ENCODE measurements at regions not wholly inside any gene's neighbourhood (a gene's known extent, or its start where the extent isn't known, plus 50 kb on each side); places are given as distances from the start of the nearest gene placed in this dataset.
"Not testable (repeated sequence)": the region's sequence is repeated elsewhere in the genome, so short reads cannot be mapped to it uniquely, and the experiment has no call there.

- H3K36me3 Mint-ChIP-seq (ENCODE audit: low read depth), result no peaks in the 10 kb centered on the region
- H3K27ac Mint-ChIP-seq, result no peak overlapping the region
- TF ChIP-seq CTCF (IDR thresholded peaks at IDR 0.05), result no peak
- H3K4me3 Mint-ChIP-seq, result no peak overlapping the region
- H3K27me3 Mint-ChIP-seq (ENCODE audit: insufficient read depth), result no peaks in the 10 kb centered on the region; the same call in 1 of the 2 replicates
- H3K4me1 Mint-ChIP-seq (ENCODE audit: low read depth), result peaks cover 28% of the 10 kb centered on the region; the same call in 1 of the 2 replicates
- no peaks in the 10 kb centered on the region for H3K9me3 Mint-ChIP-seq
- DNase-seq, result no peak
These were observed 147.1 kb downstream of the ENC1 start for GRCh38 chr5:74493411-74493810.

DNA sequence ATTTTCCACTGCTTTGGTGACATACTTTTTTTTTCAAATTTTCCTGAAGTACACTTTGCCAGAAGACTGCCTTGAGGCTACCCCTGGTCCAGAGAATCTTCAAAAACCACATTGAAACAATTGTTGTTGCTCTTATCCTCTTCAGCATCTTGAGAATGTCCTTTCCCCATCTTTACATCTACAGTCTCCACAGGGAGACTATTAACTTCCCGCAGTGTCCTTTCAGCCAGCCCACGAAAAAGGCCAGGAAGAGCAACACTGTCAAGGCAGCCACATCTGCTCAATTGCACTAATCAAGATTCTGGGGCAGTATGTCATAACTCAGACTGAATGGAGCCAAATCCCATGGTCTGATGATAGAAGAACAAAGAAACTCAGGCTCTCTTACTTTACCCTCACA is 148.3 kb downstream of the ENC1 start:
- no peak for TF ChIP-seq CTCF (IDR thresholded peaks at IDR 0.05)
- Mint-ChIP-seq H3K36me3 (ENCODE audit: low read depth) (no peaks in the 10 kb centered on the region), H3K27ac (no peak overlapping the region), H3K9me3 (no peaks in the 10 kb centered on the region), H3K4me1 (ENCODE audit: low read depth) (peaks cover 23% of the 10 kb centered on the region; the same call in 1 of the 2 replicates), H3K4me3 (no peak overlapping the region), H3K27me3 (ENCODE audit: insufficient read depth) (no peaks in the 10 kb centered on the region; the same call in 1 of the 2 replicates)
- DNase-seq, result no peak

GRCh38 chr5:74491586-74491985 is 148.9 kb downstream of the ENC1 start:
- no peak for TF ChIP-seq CTCF (IDR thresholded peaks at IDR 0.05)
- peaks cover 23% of the 10 kb centered on the region; the same call in 1 of the 2 replicates for H3K4me1 Mint-ChIP-seq (ENCODE audit: low read depth)
- no peak for DNase-seq
- H3K4me3 Mint-ChIP-seq, result no peak overlapping the region
- no peak overlapping the region for H3K27ac Mint-ChIP-seq
- H3K27me3 Mint-ChIP-seq (ENCODE audit: insufficient read depth), result no peaks in the 10 kb centered on the region; the same call in 1 of the 2 replicates
- H3K9me3 Mint-ChIP-seq, result no peaks in the 10 kb centered on the region
- H3K36me3 Mint-ChIP-seq (ENCODE audit: low read depth), result no peaks in the 10 kb centered on the region

DNA sequence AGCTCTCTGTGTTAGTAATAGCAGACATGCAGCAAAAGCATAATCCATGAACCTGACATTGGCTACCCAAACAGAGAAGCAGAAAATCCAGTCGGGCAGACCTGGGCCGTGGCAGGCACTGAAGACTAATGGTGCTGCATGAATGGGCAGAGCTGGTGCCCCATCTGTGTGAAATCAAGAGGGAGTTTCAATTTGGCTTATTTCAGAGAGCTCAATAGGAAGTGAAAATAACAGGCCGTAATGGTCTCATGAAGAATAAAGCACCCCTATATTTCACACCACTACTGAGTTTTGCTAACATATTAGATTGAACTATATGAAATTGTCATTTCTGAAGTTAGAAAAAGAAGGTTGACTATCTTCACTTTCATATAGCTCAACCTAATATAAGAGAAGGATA is 149.7 kb downstream of the ENC1 start:
- Mint-ChIP-seq H3K27me3 (ENCODE audit: insufficient read depth) (no peaks in the 10 kb centered on the region; the same call in 1 of the 2 replicates), H3K4me1 (ENCODE audit: low read depth) (peaks cover 23% of the 10 kb centered on the region; the same call in 1 of the 2 replicates), H3K36me3 (ENCODE audit: low read depth) (no peaks in the 10 kb centered on the region), H3K9me3 (no peaks in the 10 kb centered on the region), H3K27ac (no peak overlapping the region), H3K4me3 (no peak overlapping the region)
- no peak for DNase-seq
- TF ChIP-seq CTCF (IDR thresholded peaks at IDR 0.05), result no peak

DNA sequence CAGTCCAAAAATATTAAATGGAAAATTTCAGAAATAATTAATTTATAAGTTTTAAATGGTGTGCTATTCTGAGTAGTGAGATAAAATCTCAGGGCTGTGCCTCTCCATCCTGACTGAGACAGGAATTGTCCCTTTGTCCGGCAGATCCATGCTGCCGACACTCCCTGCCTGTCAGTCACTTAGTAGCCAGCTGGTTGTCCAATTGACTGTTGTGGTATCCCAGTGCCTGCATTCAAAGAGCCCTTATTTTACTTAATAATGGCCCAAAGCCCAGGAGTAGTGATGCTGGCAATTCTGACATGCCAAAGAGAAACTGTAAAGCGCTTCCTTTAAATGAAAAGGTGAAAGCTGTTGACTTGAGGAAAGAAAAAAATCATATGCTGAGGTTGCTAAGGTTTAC is 157.5 kb downstream of the ENC1 start:
- H3K4me1 Mint-ChIP-seq (ENCODE audit: low read depth), result no peaks in the 10 kb centered on the region
- no peak for TF ChIP-seq CTCF (IDR thresholded peaks at IDR 0.05)
- peaks cover 3% of the 10 kb centered on the region for H3K27me3 Mint-ChIP-seq (ENCODE audit: insufficient read depth)
- no peak overlapping the region for H3K4me3 Mint-ChIP-seq
- no peak for DNase-seq
- H3K36me3 Mint-ChIP-seq (ENCODE audit: low read depth), result no peaks in the 10 kb centered on the region
- no peak overlapping the region for H3K27ac Mint-ChIP-seq
- H3K9me3 Mint-ChIP-seq, result no peaks in the 10 kb centered on the region

- no peak for DNase-seq
- Mint-ChIP-seq H3K4me3 (no peak overlapping the region), H3K36me3 (ENCODE audit: low read depth) (no peaks in the 10 kb centered on the region), H3K4me1 (ENCODE audit: low read depth) (no peaks in the 10 kb centered on the region), H3K27me3 (ENCODE audit: insufficient read depth) (peaks cover 5% of the 10 kb centered on the region), H3K27ac (no peak overlapping the region), H3K9me3 (no peaks in the 10 kb centered on the region)
- TF ChIP-seq CTCF (IDR thresholded peaks at IDR 0.05), result no peak
These were observed 158.0 kb downstream of the ENC1 start for GRCh38 chr5:74482523-74482922.

DNA sequence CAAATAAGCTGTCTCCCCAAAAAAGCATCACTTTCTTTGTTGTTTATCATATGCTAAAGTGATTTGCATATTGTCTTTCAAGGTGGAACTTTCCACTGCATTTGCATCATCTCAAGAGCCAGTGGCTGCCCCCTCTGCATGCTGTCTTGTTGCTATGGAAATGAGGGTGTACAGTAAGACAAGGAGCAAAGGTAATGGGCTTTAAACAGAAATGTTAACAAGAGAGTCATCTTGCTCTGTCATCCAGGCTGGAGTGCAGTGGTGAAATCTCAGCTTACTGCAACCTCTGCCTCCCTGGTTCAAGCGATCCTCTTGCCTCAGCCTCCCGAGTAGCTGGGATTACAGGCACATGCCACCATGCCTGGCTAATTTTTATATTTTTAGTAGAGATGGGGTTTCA is 159.2 kb downstream of the ENC1 start:
- not testable (repeated sequence) for H3K36me3 Mint-ChIP-seq (ENCODE audit: low read depth)

More for the DNA sequence above, 159.2 kb downstream of the ENC1 start:
- DNase-seq; H3K4me1 Mint-ChIP-seq (ENCODE audit: low read depth); H3K9me3 Mint-ChIP-seq; H3K4me3 Mint-ChIP-seq; H3K27ac Mint-ChIP-seq; H3K27me3 Mint-ChIP-seq (ENCODE audit: insufficient read depth): not testable (repeated sequence)
